ENCODE measurements at regions not wholly inside any gene's neighbourhood (a gene's known extent, or its start where the extent isn't known, plus 50 kb on each side); places are given as distances from the start of the nearest gene placed in this dataset.

GRCh38 chr4:164108971-164109370 lies 614.5 kb downstream of the TMA16 start:
- H3K27ac ChIP-seq (ENCODE audit: low read length) = no peak overlapping the region
- no peaks in the 10 kb centered on the region for H3K9me3 ChIP-seq (ENCODE audit: insufficient read depth, low read length)
- H4K20me1 ChIP-seq (ENCODE audit: insufficient read depth, low read length) = no peaks in the 10 kb centered on the region
- H3K4me2 ChIP-seq (ENCODE audit: low read length) = no peak overlapping the region
- TF ChIP-seq EZH2phosphoT487 (IDR thresholded peaks at IDR 0.05; ENCODE audit: low read depth) (no peak), CTCF (IDR thresholded peaks at IDR 0.05; ENCODE audit: low read depth, low read length) (no peak)
- no peaks in the 10 kb centered on the region for H3K79me2 ChIP-seq (ENCODE audit: low read length)
- H3K27me3 ChIP-seq (ENCODE audit: low read depth, low read length) = no peaks in the 10 kb centered on the region
- H3K4me1 ChIP-seq (ENCODE audit: low read length) = no peaks in the 10 kb centered on the region
- H3K4me3 ChIP-seq (ENCODE audit: low read length) = no peak overlapping the region
- no peaks in the 10 kb centered on the region for H3K36me3 ChIP-seq (replicated peaks; ENCODE audit: low read depth, low read length)
- H3K9ac ChIP-seq (ENCODE audit: low read length) = no peak overlapping the region
- H2AFZ ChIP-seq (ENCODE audit: low read depth, low read length) = no peak overlapping the region

DNA sequence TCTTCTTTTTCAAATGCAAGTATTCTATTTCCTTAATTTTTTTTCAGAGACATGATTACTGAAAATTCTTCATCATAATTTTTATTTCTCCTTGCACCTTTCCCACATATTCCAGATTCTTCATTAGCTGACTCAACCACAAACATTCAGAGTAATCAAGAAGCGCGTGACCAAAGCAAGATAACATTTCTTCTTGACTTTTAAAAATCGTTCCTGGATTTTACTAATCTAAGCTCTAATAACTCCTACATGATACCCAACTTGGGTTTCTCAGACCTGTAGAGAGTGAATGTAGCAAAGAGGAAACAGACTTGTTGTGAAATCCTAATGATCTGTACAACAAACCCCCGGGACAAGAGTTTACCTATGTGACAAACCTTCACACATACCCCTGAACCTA lies 615.0 kb downstream of the TMA16 start:
- TF ChIP-seq EZH2phosphoT487 (IDR thresholded peaks at IDR 0.05; ENCODE audit: low read depth) (no peak), CTCF (IDR thresholded peaks at IDR 0.05; ENCODE audit: low read depth, low read length) (no peak)
- no peaks in the 10 kb centered on the region for H3K36me3 ChIP-seq (replicated peaks; ENCODE audit: low read depth, low read length)
- H2AFZ ChIP-seq (ENCODE audit: low read depth, low read length) = no peak overlapping the region
- no peaks in the 10 kb centered on the region for H3K79me2 ChIP-seq (ENCODE audit: low read length)
- H3K27ac ChIP-seq (ENCODE audit: low read length) = no peak overlapping the region
- no peaks in the 10 kb centered on the region for H3K9me3 ChIP-seq (ENCODE audit: insufficient read depth, low read length)
- no peaks in the 10 kb centered on the region for H4K20me1 ChIP-seq (ENCODE audit: insufficient read depth, low read length)
- H3K4me2 ChIP-seq (ENCODE audit: low read length) = no peak overlapping the region
- H3K9ac ChIP-seq (ENCODE audit: low read length) = no peak overlapping the region
- H3K4me3 ChIP-seq (ENCODE audit: low read length) = no peak overlapping the region
- no peaks in the 10 kb centered on the region for H3K27me3 ChIP-seq (ENCODE audit: low read depth, low read length)
- H3K4me1 ChIP-seq (ENCODE audit: low read length) = no peaks in the 10 kb centered on the region

DNA sequence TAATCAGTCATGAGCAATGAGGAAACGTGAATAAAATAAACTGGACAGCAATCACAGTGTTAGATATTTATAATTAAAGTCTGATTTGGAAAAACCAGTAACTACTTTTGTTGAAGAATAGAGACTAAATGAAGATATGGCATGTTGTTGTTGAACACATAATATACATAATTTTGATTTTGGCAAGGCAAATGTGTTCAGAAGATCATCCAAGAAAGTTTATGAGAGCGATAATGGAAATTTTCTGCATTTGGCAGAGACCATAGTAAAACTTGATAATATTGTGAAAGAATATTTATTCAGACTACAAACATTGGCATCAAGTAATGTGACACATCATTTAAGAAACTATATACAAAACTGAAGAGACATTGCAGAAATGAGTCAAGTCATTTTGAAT lies 620.7 kb downstream of the TMA16 start:
- no peak overlapping the region for H3K9ac ChIP-seq (ENCODE audit: low read length)
- no peak overlapping the region for H2AFZ ChIP-seq (ENCODE audit: low read depth, low read length)
- no peaks in the 10 kb centered on the region for H3K79me2 ChIP-seq (ENCODE audit: low read length)
- no peak overlapping the region for H3K4me2 ChIP-seq (ENCODE audit: low read length)
- no peaks in the 10 kb centered on the region for H3K4me1 ChIP-seq (ENCODE audit: low read length)
- no peaks in the 10 kb centered on the region for H3K27me3 ChIP-seq (ENCODE audit: low read depth, low read length)
- H3K27ac ChIP-seq (ENCODE audit: low read length) = no peak overlapping the region
- H4K20me1 ChIP-seq (ENCODE audit: insufficient read depth, low read length) = no peaks in the 10 kb centered on the region
- H3K36me3 ChIP-seq (replicated peaks; ENCODE audit: low read depth, low read length) = no peaks in the 10 kb centered on the region
- no peak overlapping the region for H3K4me3 ChIP-seq (ENCODE audit: low read length)
- TF ChIP-seq CTCF (IDR thresholded peaks at IDR 0.05; ENCODE audit: low read depth, low read length) (no peak), EZH2phosphoT487 (IDR thresholded peaks at IDR 0.05; ENCODE audit: low read depth) (no peak)
- no peaks in the 10 kb centered on the region for H3K9me3 ChIP-seq (ENCODE audit: insufficient read depth, low read length)

DNA sequence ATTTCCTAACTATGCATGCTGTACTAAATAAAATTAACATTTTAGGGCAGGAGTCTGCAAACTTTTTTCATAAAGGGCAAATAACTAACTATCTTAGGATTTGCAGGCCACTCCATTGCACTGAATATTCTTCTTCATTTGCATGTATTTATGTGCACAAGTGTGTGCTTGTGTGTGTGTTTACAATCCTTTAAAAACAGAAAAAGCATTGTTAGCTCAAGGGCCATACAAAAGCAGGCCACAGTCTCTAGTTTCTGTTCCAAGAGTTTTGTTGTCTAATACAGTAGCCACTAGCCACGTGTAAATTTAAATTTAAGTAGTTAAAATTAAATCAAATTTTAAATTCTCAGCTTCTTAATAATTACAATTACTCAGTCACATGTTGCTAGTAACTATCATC lies 621.8 kb downstream of the TMA16 start:
- Histone ChIP-seq H2AFZ (ENCODE audit: low read depth, low read length) (no peak overlapping the region), H3K27me3 (ENCODE audit: low read depth, low read length) (no peaks in the 10 kb centered on the region), H3K9ac (ENCODE audit: low read length) (no peak overlapping the region), H3K79me2 (ENCODE audit: low read length) (no peaks in the 10 kb centered on the region), H3K4me1 (ENCODE audit: low read length) (no peaks in the 10 kb centered on the region), H3K4me3 (ENCODE audit: low read length) (no peak overlapping the region), H3K9me3 (ENCODE audit: insufficient read depth, low read length) (no peaks in the 10 kb centered on the region), H3K27ac (ENCODE audit: low read length) (no peak overlapping the region), H3K36me3 (replicated peaks; ENCODE audit: low read depth, low read length) (no peaks in the 10 kb centered on the region), H3K4me2 (ENCODE audit: low read length) (no peak overlapping the region), H4K20me1 (ENCODE audit: insufficient read depth, low read length) (no peaks in the 10 kb centered on the region)
- TF ChIP-seq CTCF (IDR thresholded peaks at IDR 0.05; ENCODE audit: low read depth, low read length) (no peak), EZH2phosphoT487 (IDR thresholded peaks at IDR 0.05; ENCODE audit: low read depth) (no peak)

Measured in OCI-LY3 (cell line).